IMR-90 (cell line): ENCODE measurements at regions not wholly inside any gene's neighbourhood (a gene's known extent, or its start where the extent isn't known, plus 50 kb on each side); places are given as distances from the start of the nearest gene placed in this dataset.

Experiments
- ATAC-seq: fragments of 200-7000 bp; cut with Tn5 transposase; 2 replicates; pipeline ENCODE4 v1.9.1; 2020; ENCODE audit warnings: low read depth, mild to moderate bottlenecking, moderate library complexity
- BruUV-seq: library from RNA; stranded (reverse); fragments of 400-500 nt; replicated peaks from 2 replicates; lab custom pipeline; 2021; lab: Mats Ljungman, UMichigan
- CTCF ChIA-PET: fragments of 300-600 bp; formaldehyde crosslinking; extraction: SDS; loops from one replicate; lab custom pipeline; 2021; ENCODE audit warnings: antibody characterized with exemption; lab: Yijun Ruan, JAX
- POLR2A ChIA-PET: fragments of 300-600 bp; sonication (Branson Sonifier 250); formaldehyde crosslinking; loops from one replicate; lab custom pipeline; 2022; ENCODE audit warnings: antibody characterized with exemption; ENCODE audit not compliant: unreplicated experiment; lab: Charles Lee
- DNase-seq: peaks from one replicate; pipeline ENCODE4 v3.0.0; 2013
- H2AFZ ChIP-seq: replicated peaks from 2 replicates; pipeline ENCODE3; 2013; ENCODE audit warnings: low read length, mild to moderate bottlenecking; ENCODE audit not compliant: poor library complexity
- H2AK5ac ChIP-seq: 2 replicates; pipeline ENCODE4 v1.6.1; 2013; ENCODE audit warnings: low read depth, low read length, inconsistent platforms
- H2AK9ac ChIP-seq: replicated peaks from 2 replicates; pipeline ENCODE3; 2013; ENCODE audit warnings: mild to moderate bottlenecking, low read depth, low read length, moderate library complexity; ENCODE audit not compliant: poor library complexity
- H2BK120ac ChIP-seq: 2 replicates; pipeline ENCODE4 v1.6.1; 2013; ENCODE audit warnings: low read depth, low read length, inconsistent platforms
- H2BK15ac ChIP-seq: 3 replicates; pipeline ENCODE4 v1.6.1; 2013; ENCODE audit warnings: low read depth, low read length, inconsistent platforms
- H2BK20ac ChIP-seq: 2 replicates; pipeline ENCODE4 v1.6.1; 2013; ENCODE audit warnings: low read depth, mild to moderate bottlenecking, inconsistent platforms, low read length, moderate library complexity
- H2BK5ac ChIP-seq: 2 replicates; pipeline ENCODE4 v1.6.1; 2013; ENCODE audit warnings: mild to moderate bottlenecking, low read depth, low read length, inconsistent platforms; ENCODE audit not compliant: poor library complexity, severe bottlenecking
- H3K14ac ChIP-seq: replicated peaks from 2 replicates; pipeline ENCODE4 v1.6.1; 2013; ENCODE audit warnings: low read depth, low read length, inconsistent platforms
- H3K18ac ChIP-seq: 2 replicates; pipeline ENCODE4 v1.6.1; 2013; ENCODE audit warnings: low read depth, low read length, control low read depth
- H3K23ac ChIP-seq: 2 replicates; pipeline ENCODE4 v1.6.1; 2013; ENCODE audit warnings: low read depth, low read length, inconsistent platforms
- H3K27ac ChIP-seq: 2 replicates; pipeline ENCODE4 v1.5.1; 2013; ENCODE audit warnings: mild to moderate bottlenecking, control low read depth, low read length; ENCODE audit not compliant: insufficient read depth
- H3K27me3 ChIP-seq: 2 replicates; pipeline ENCODE4 v1.6.1; 2013; ENCODE audit warnings: low read length; ENCODE audit not compliant: control insufficient read depth, insufficient read depth
- H3K36me3 ChIP-seq: 2 replicates; pipeline ENCODE4 v1.6.1; 2013; ENCODE audit warnings: low read length, mixed read lengths; ENCODE audit not compliant: control insufficient read depth, insufficient read depth
- H3K4ac ChIP-seq: 2 replicates; pipeline ENCODE4 v1.6.1; 2013; ENCODE audit warnings: low read depth, low read length, inconsistent platforms
- H3K4me1 ChIP-seq: 2 replicates; pipeline ENCODE4 v1.6.1; 2013; ENCODE audit warnings: low read length, mixed read lengths; ENCODE audit not compliant: control insufficient read depth, insufficient read depth
- H3K4me2 ChIP-seq: 2 replicates; pipeline ENCODE4 v1.6.1; 2013; ENCODE audit warnings: low read depth, mild to moderate bottlenecking, control low read depth, low read length, moderate library complexity
- H3K4me3 ChIP-seq: 2 replicates; pipeline ENCODE4 v1.5.1; 2013; ENCODE audit warnings: low read depth, mild to moderate bottlenecking, control low read depth, low read length, moderate library complexity; ENCODE audit not compliant: insufficient read depth
- H3K56ac ChIP-seq: 2 replicates; pipeline ENCODE4 v1.6.1; 2013; ENCODE audit warnings: low read length, inconsistent platforms; ENCODE audit not compliant: insufficient read depth; ENCODE audit errors: extremely low read depth
- H3K79me1 ChIP-seq, 2 experiments: 2 replicates each; pipeline ENCODE4 v1.6.1; 2013; ENCODE audit warnings: low read length in 2 of 2, inconsistent platforms in 1 of 2, low read depth in 1 of 2
- H3K9ac ChIP-seq: 2 replicates; pipeline ENCODE4 v1.6.1; 2013; ENCODE audit warnings: low read depth, low read length, control low read depth
- H3K9me1 ChIP-seq: 2 replicates; pipeline ENCODE4 v1.6.1; 2013; ENCODE audit warnings: low read length, inconsistent platforms; ENCODE audit not compliant: insufficient read depth
- H3K9me3 ChIP-seq: 2 replicates; pipeline ENCODE4 v1.6.1; 2013; ENCODE audit warnings: low read length; ENCODE audit not compliant: control insufficient read depth, insufficient read depth
- H4K20me1 ChIP-seq: 2 replicates; pipeline ENCODE4 v1.6.1; 2013; ENCODE audit warnings: low read length, inconsistent platforms; ENCODE audit not compliant: insufficient read depth
- H4K5ac ChIP-seq: 2 replicates; pipeline ENCODE4 v1.6.1; 2013; ENCODE audit warnings: mild to moderate bottlenecking, low read depth, low read length, control low read depth
- H4K8ac ChIP-seq, 2 experiments: 2 replicates each; pipeline ENCODE4 v1.6.1; 2013; ENCODE audit warnings: low read depth in 2 of 2, low read length in 2 of 2, control low read depth in 1 of 2, inconsistent platforms in 1 of 2
- H4K91ac ChIP-seq: 2 replicates; pipeline ENCODE4 v1.6.1; 2013; ENCODE audit warnings: low read depth, low read length, inconsistent platforms; ENCODE audit not compliant: insufficient read depth
- CHD1 ChIP-seq: IDR thresholded peaks from 2 replicates; pipeline ENCODE4 v1.6.1; 2012; ENCODE audit warnings: low read depth, low read length, improper control_type of control experiment
- CTCF ChIP-seq: conservative IDR thresholded peaks from 2 replicates; pipeline ENCODE4 v1.5.1; 2012; ENCODE audit warnings: mild to moderate bottlenecking, low read depth, low read length, improper control_type of control experiment
- FOS ChIP-seq: fragments of 150-350 bp; IDR thresholded peaks from 2 replicates; pipeline ENCODE4 v1.6.1; 2016; ENCODE audit warnings: low read depth, low read length
- MAFK ChIP-seq: IDR thresholded peaks from 2 replicates; pipeline ENCODE4 v1.6.1; 2012; ENCODE audit warnings: low read depth, low read length, improper control_type of control experiment
- MXI1 ChIP-seq: IDR thresholded peaks from 2 replicates; pipeline ENCODE4 v1.6.1; 2012; ENCODE audit warnings: low read depth, mild to moderate bottlenecking, low read length, moderate library complexity, borderline replicate concordance
- NFE2L2 ChIP-seq: fragments of 150-350 bp; IDR thresholded peaks from 2 replicates; pipeline ENCODE4 v1.6.1; 2016; ENCODE audit warnings: low read depth, mild to moderate bottlenecking, low read length
- POLR2A ChIP-seq: IDR thresholded peaks from 2 replicates; pipeline ENCODE4 v1.6.1; 2012; ENCODE audit warnings: mild to moderate bottlenecking, low read depth, low read length
- RFX5 ChIP-seq: IDR thresholded peaks from 2 replicates; pipeline ENCODE4 v1.8.0; 2012; ENCODE audit warnings: low read depth, mild to moderate bottlenecking, low read length, moderate library complexity
- SMC3 ChIP-seq: fragments of 150-350 bp; IDR thresholded peaks from 2 replicates; pipeline ENCODE4 v1.6.1; 2016; ENCODE audit warnings: low read depth, mild to moderate bottlenecking, antibody characterized with exemption, low read length, moderate library complexity
- USF2 ChIP-seq: fragments of 150-350 bp; IDR thresholded peaks from 2 replicates; pipeline ENCODE4 v1.6.1; 2017; ENCODE audit warnings: mild to moderate bottlenecking, antibody characterized with exemption, low read length, low read depth
- WGBS, 2 experiments: methylation state at CpG; one replicate each; pipeline versions ENCODE4 v1.1.5 to v1.1.7; 2013; ENCODE audit warnings: missing lambda C conversion rate in 2 of 2; ENCODE audit not compliant: insufficient read length in 1 of 2; ENCODE audit errors: extremely low coverage in 2 of 2; 5-methylcytosine and 5-hydroxymethylcytosine counted together
- dilution Hi-C: fragments of 300-500 bp; cut with HindIII; formaldehyde crosslinking; loops from one replicate; pipeline ENCODE4 v1.14.3; 2018; ENCODE audit warnings: low sequenced_read_pairs; ENCODE audit not compliant: unreplicated experiment
- in situ Hi-C: fragments of 300-500 bp; cut with MboI; formaldehyde crosslinking; loops from 3 replicates; pipeline ENCODE4 v1.14.3; 2019; ENCODE audit warnings: low sequenced_read_pairs, inconsistent platforms, mixed read lengths
- intact Hi-C: fragments of 100-400 bp; cut with micrococcal nuclease; formaldehyde crosslinking; loops from 2 replicates; pipeline ENCODE4 v1.10.0; 2022
- TF ChIP-seq, protein P1 (sequence below): fragments of 150-350 bp; IDR thresholded peaks from 2 replicates; pipeline ENCODE4 v1.6.1; 2016; ENCODE audit warnings: low read depth, mild to moderate bottlenecking, low read length, moderate library complexity, borderline replicate concordance

GRCh38 chrX:25196221-25196620, 180.5 kb upstream of the ARX start:
- ATAC-seq (no peak), DNase-seq (no peak)
- Histone ChIP-seq H3K23ac (no peak overlapping the region), H3K79me1 (no peaks in the 10 kb centered on the region), H2AFZ (no peak overlapping the region), H3K27me3 (no peaks in the 10 kb centered on the region), H4K8ac (no peak overlapping the region), H3K4me2 (no peak overlapping the region), H3K27ac (no peak overlapping the region), H4K20me1 (no peaks in the 10 kb centered on the region), H3K36me3 (no peaks in the 10 kb centered on the region), H3K9ac (no peak overlapping the region), H3K4me3 (no peak overlapping the region), H4K5ac (no peak overlapping the region), H2AK5ac (no peak overlapping the region), H3K9me1 (no peaks in the 10 kb centered on the region), H3K14ac (no peak overlapping the region), H2BK120ac (no peak overlapping the region), H3K18ac (no peak overlapping the region), H3K4ac (no peak overlapping the region), H3K4me1 (no peaks in the 10 kb centered on the region), H4K91ac (no peak overlapping the region), H3K9me3 (no peaks in the 10 kb centered on the region), H3K56ac (no peak overlapping the region), H2BK20ac (no peak overlapping the region), H2BK15ac (no peak overlapping the region), H2AK9ac (no peak overlapping the region), H2BK5ac (no peak overlapping the region)
- ChIA-PET POLR2A (no interaction called here), CTCF (no interaction called here)
- TF ChIP-seq MXI1 (no peak), CHD1 (no peak), CTCF (no peak), POLR2A (no peak), RFX5 (no peak), USF2 (no peak), FOS (no peak), NFE2L2 (no peak), SMC3 (no peak), MAFK (no peak)
- TF ChIP-seq, protein P1, sequence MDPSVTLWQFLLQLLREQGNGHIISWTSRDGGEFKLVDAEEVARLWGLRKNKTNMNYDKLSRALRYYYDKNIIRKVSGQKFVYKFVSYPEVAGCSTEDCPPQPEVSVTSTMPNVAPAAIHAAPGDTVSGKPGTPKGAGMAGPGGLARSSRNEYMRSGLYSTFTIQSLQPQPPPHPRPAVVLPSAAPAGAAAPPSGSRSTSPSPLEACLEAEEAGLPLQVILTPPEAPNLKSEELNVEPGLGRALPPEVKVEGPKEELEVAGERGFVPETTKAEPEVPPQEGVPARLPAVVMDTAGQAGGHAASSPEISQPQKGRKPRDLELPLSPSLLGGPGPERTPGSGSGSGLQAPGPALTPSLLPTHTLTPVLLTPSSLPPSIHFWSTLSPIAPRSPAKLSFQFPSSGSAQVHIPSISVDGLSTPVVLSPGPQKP, result no peak
- in situ Hi-C loops, result no loop called here
- 0% methylated on average over 1 of the region's 2 CpGs; no CpG with 5 or more reads in 1 of the 2 experiments for WGBS, 2 experiments
- BruUV-seq, result no TSS peak
- dilution Hi-C loops, result no loop called here
- intact Hi-C loops, result no loop called here
